Inflammatory macrophage (primary cell): ENCODE measurements at regions not wholly inside any gene's neighbourhood (a gene's known extent, or its start where the extent isn't known, plus 50 kb on each side); places are given as distances from the start of the nearest gene placed in this dataset.

Source experiments
- DNase-seq, 2 donors: peaks; one replicate each; pipeline ENCODE4 v3.0.0-alpha.2; 2020 to 2022

DNA sequence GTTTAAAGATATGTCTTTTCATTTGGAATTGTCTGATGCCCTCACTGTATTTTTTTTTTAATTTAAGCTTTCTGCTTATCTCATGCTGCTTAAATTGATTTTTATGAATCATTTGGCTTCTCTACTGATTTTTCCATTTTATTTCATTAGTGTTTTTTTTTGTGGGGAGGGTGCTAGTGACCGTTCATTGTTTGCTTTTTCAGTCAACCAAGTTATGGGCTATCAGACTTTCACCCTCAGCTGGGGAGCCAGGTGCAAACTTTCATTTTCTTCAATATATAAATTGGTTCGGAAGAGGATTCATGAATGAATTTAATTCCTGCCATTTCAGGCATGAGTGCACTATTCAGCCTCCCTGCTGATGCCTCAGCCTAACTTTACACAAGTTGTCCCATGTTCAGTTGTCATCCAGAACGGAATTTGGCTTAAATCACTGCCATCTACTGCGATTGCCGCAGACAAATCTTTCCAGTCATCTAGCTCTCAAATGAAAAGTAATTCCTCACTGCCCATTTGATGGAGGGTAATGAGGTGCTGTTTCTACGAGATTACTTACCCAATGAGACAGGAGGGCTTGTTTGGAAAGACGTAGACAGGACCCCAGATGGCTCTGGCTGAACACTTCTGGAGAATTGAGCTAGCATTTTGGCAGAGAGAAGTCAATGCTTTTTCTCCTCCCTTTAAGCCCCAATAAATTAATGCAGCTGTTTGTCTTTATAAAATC, 89.9 kb upstream of the RORA start:
- DNase-seq = no peak

DNA sequence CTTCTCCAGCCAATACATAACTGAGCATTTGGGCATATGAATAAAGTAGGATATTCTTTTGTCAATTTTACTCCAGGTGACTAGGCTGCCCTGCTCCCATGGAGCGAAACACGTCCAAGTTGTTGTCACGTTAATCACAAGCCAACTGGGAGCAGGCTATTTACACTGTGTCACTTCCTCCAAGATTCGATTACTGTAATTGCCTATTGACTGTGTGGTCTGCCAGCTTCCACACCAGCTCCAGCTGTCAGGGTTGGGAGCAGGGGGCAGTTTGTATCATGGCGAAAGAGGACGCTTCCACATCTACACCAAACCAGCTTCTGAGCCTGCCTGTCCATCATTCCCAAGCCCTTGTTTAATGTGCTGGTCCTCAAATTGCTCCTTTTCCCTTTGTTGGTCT, 89.2 kb upstream of the RORA start:
- no peak for DNase-seq

DNA sequence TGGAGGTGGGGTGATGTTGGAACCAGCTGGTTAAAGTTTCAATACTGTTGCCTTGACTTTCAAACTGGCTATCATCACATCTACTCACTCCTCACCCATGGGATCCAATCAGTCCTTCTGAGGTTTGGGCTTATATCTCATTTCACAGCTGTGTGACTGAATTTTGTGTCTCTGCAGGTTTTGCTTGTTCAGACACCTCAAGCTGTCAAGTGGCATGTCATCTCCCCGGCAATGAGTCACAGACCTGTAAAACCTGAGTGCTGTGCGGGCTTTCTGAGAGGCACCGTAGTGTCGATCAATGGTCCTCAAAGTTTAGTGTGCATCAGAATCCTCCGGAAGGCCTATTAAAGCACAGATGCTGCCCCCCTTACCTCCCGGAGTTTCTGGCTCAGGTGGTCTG, 86.4 kb upstream of the RORA start:
- DNase-seq = no peak

DNA sequence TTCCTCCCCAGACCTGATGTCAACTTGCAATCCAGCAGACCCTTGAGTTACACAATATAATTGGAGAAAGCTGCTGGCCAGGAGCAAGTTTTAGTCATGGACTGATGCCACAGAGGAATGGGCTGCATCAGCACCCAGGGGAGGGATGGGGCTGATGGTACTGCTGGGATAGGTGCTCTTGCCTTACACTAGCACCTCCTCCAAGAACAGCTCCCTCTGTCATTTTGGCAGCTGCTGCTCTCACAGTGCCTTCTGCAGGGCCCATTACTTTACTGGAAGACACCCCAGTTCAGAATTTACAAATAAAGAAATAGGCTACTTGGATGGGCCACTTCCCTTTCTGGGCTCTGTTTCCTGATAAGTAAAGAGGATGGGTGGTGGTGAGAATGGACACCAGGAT, 85.3 kb upstream of the RORA start:
- no peak for DNase-seq

DNA sequence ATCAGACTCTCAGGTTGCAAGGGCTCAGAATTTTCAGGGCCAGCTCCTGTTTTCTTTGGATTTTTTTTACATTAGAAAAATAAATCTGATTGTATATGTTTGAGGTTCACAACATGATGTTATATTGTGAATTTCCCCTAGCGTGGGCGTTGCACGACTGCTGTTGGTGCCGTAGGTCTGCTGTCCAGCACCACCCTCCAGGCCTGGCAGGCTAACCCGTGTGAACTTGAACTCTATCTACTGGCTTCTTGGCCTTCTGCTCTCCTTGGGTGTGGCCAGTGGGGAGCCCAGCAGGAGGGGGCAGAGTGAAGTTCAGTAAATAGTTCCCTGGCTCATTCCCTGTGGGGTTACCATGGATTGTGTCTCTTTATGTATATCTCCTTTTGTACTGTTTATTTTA, 80.5 kb upstream of the RORA start:
- DNase-seq = no peak

DNA sequence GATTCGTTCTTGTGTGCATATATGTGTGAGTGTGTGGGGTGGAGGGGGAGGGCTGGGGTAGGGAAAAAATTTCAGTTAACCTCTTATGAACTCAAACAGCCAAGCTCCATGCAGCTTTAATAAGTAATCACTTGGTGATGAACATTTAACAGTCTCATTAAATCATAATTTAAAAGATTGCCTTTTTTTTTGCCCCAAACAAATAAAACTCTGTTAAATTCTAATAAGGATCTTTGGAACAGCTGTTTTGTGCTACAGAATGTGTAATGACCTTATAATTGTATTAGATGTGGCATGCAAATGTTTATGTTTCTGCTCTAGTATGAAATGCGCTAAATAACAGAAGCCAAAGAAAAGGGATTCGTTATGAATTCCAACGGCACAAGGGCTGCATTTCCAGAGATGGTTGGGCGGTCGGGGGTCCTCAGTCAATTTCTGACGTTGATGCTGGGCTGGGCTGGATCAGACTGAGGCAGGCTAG, 80.0 kb upstream of the RORA start:
- DNase-seq = no peak

DNA sequence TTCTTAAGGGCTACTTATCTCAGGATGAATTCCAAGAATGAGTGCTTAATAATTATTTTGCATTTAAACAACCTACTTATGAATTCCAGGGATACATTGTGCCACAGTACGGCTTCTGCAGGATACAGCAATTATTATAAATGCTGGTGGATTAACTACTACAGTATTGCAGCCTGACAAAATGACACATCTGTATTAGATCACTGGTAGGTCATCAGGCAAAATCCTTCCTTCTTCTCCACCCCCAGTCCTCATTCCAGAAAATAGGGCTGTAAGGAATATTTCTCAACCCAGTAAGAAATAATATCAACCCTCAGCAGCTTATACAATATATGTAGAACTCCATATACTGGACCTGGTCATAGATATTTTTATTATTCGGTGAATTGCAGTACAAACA, 79.3 kb upstream of the RORA start:
- no peak for DNase-seq

DNA sequence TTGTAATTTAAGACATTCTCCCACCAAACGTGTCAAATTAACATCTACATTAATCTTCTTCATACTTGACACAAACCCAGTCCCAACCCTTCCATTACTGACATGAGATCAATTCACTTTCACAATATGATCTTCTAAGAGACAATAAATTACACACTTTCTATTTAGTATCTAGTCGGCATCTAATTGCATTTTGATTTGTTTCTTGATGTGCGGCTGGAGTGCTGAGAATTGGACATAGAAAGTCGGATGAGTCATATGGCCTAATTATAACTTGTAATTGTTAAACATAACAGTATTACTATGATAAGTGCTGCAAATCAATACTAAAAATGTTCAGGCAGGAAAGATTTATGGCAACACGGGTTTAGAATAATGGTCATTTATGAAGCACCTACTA, 78.4 kb upstream of the RORA start:
- DNase-seq = no peak

DNA sequence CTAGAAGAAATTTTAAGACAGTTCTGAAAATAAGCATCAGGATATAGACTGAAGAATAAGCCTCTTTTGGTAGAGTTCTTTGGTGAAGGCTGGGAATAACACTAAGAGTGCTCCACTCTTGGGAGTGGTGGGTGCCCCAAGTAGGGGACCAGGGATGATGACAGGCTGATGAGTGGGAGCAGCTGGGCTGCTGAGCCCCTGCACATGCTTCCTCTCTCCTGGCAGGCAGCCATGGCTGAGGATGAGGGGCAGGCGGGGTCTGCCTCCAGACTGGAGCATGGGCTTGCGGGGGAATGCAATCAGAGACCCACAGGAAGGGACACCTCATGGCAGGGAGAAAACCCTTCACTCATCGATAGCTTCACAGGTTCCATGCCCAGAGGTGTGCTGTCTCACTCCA, 72.6 kb upstream of the RORA start:
- no peak for DNase-seq

DNA sequence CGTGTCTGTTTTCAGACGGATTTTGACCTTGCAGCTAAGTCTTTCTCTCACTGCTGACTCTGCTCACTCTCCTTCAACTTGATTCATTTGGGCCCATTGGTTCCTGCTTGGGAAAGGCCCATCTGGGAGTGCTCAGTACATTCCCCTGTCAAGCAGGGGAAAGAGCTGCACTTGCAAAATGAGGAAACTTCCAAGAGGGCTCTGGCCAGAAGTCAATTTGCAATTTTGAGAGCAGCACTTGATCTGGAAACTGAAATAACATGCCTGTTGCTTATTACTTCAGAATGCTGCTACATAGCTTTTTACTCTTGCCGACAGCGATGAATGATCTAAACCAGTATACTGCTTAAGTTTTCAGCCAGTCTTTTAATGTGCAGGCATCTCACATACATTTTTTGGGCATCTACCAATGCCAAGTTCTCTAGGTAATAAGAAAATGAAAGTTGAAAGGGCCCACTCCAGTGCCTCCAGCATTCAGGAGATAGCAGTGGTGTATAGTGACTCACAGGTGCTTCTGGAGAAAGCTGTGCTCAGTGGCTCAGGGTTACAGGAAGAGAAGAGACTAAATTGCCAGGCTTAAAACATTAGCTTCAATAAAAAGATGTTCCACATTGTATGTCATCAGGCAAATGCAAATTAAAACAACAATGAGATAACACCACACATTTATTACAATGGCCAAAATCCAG, 70.1 kb upstream of the RORA start:
- DNase-seq = no peak

DNA sequence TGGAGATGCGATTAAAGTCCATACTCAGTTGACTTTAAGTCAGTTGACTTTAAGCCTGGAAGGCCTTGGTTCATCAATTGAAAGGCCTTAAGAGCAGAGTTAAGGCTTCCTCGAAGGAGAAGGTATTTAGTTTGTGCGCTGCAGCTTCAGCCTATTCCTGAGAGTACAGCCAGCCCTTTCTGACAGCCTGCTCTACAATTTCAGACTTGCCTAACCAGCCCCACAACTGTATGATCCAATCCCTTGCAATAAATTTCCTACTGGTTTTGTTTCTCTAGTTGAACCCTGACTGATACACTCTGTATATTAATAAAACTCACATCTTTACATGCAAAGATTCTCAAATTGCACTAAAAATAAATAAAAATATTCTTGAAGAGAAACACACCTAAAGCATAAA, 66.1 kb upstream of the RORA start:
- no peak for DNase-seq

DNA sequence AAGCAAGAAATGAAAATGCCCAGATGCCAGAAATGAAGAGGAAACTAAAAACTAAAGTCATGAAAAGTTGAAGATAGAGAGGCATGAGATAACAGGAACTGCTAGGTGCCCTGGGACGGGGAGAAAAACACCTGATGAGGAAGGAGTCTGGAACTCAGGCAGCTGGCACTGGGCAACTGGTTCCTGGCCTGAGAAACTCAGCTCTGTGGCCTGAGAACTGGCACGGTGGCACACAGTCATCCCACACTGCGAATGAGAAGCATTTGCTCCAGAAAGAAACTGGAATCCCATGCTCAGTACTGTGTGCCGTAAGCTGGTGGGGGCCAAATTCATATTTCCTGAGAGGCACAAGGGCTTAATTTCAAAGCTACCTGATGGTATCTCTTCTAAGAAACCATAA, 53.6 kb upstream of the RORA start:
- DNase-seq = no peak

DNA sequence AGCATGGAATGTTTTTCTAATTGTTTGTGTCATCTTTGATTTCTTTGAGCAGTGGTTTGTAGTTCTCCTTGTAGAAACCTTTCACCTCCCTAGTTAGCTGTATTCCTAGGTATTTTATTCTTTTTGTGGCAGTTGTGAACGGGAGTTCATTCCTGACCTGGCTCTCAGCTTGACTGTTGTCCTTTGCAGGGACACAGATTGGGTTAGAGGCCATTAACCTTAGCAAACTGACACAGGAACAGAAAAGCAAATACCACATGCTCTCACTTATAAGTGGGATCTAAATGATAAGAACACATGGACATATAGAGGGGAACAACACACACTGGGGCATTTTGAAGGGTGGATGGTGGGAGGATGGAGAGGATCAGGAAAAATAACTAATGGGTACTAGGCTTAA, 52.2 kb upstream of the RORA start:
- no peak for DNase-seq
